Activated CD8-positive, alpha-beta memory T cell treated with anti-CD3 and anti-CD28 coated beads, Interleukin-2, amount 50 U/mL, for 1 hour (primary cell): ENCODE measurements at regions not wholly inside any gene's neighbourhood (a gene's known extent, or its start where the extent isn't known, plus 50 kb on each side); places are given as distances from the start of the nearest gene placed in this dataset.

Experiments used
- DNase-seq: peaks from one replicate; pipeline ENCODE4 v3.0.0-alpha.2; 2020; ENCODE audit errors: extremely low read depth

GRCh38 chr6:170178561-170179477 lies 112.1 kb downstream of the DLL1 start:
- DNase-seq = no peak

- no peak for DNase-seq
These were observed 112.9 kb downstream of the DLL1 start for GRCh38 chr6:170177772-170178560.

- DNase-seq = no peak
These were observed 113.7 kb downstream of the DLL1 start for GRCh38 chr6:170176898-170177771.

DNA sequence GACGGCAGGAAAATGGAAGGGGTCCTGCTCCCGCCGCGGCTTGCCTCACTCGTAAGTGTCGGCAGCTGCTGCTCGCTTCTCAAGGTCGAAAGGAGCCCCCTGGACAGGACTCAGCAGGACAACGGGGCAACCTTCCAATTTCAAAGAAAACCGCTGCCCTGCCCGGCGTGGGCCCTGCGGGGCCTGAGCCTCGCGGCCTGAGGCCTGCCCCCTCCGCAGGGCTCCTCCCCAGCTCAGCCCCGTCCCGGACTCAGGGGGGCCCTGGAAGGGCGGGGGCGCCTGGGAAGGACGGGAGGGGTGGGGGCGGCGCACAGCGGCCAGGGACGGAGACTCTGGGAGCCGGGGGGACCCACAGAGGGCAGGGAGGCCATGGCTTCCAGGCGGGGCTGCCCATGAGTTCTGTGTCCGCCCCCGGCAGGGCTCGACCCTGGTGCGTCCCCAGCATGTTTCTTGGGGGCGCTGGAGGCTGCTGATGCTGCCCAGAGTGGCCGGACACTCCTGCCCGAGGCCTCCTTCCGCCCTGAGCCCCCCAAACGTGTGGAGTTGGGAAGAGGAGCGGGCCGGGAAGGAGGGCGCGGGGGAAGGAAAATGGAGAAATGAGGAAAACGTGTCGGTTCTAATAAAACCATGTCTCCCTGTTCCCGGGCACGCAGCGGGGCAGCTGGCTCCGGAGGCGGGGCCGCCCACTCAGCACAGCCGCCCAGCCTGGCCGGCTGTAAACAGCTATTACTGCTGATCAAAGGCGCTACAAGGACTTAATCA lies 114.6 kb downstream of the DLL1 start:
- DNase-seq = no peak

GRCh38 chr6:170175644-170176135 lies 115.2 kb downstream of the DLL1 start:
- no peak for DNase-seq

DNA sequence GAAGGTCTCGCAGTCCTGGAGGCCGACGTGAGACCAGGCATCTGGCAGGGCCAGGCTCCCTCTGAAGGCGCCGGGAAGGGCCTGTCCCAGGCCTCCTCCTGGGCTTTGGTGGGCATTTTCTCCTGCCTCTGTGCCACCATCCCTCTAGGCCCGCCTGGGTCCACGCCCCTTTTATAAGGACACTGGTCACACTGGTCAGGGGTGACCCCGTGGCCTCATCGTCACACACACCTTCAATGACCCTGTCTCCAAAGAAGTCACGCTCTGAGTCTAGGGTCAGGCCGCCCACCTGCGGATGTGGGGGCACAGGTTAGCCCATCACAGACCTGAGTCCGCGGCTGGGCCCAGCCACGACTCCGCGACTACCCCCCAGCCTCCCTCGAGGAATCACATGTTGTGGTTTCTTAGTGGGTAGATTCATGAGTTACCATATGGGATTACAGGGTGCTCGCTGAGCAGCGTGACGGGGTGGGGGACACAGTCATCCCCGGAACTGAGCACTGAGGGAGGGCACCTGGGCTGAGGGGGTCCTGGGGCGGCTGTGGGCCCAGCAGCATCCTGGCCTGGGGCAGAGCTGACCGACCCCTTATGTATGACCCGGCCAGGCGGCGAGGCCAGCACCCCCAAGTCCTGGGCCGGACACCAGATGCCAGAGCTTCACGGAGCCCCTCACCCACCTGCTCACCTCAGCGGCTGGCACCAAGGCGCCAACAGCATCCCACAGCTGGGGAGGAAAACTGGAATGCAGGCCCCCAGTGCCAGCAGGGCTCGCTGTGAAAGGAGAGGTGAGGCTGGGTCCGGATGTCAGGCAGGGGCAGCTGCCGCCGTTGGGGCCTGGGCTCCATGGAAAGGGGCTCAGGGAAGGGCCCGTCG lies 115.9 kb downstream of the DLL1 start:
- DNase-seq = no peak

DNA sequence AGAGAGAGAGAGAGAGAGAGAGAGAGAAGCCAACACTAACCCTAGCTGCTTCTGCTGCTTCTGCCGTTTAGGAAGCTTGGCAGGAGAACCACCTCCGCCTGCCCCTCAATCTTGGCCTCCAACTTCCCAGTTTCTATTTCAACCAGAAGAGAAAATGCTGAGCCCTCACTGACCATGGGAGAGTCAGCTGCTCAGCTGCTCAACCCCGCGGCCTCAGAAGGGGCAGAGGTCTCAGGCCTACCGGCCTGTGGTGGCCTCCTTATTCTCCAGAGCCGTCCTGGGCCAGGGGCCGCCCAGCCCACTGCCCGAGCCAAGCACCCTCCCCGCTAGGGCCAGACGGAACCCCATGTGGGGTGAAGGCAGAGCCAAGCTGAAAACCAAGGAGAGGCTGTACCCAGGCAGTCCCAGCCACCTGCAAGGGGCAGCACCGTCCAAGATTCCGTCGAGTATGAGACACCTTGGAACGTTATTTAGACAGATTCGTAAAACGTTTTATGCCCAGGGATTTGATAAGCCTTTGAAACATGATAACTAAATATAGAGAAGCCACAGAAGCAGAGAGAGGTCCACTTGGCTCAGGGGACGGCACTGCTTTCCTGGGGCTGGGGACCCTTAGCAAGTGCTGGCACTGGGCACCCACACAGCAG lies 116.6 kb downstream of the DLL1 start:
- no peak for DNase-seq

- no peak for DNase-seq
These were observed 117.5 kb downstream of the DLL1 start for GRCh38 chr6:170173335-170173881.

- no peak for DNase-seq
These were observed 118.0 kb downstream of the DLL1 start for GRCh38 chr6:170172825-170173256.

DNA sequence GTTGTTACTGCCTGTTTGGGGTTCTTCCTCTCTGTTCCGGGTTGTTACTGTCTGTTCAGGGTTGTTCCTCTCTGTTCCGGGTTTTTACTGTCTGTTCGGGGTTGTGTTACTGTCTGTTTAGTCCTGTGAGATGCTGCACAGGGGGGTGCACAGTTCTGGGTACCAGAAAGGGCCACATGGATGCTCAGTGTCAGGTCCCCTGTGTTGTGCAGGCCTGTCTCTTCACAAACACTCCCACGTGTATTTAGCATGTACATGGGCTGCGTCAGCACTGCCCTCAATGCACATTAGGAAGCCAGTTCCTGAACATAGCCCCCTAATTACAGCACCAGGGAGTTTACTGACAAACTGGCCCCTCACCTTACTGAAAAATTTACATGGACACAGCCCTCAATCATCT lies 118.5 kb downstream of the DLL1 start:
- DNase-seq = no peak

DNA sequence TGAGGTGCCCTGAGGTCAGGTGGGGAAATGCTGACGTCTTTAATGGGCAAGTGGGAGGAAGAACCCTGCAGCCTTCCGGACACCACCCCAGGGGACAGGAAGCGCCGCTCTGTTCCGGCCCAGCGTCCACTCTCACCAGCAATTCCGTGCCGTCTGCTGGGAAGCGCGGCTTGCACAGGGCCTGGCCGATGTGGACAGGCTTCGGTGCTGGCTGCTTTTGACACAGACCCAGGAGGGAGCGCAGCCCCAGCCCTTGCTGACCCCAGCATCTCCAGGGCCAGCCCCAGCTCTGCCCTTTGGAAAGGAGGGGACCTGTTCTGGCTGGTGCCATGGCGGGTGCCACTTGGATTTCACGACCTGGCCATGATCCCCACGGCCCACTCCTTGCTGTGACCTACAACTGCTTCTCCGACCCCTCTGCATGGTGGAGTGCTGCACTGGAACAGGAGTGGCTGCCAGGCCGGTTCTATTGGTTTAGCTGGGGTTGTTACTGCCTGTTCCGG lies 123.2 kb downstream of the DLL1 start:
- no peak for DNase-seq

- no peak for DNase-seq
These were observed 124.3 kb downstream of the DLL1 start for GRCh38 chr6:170166511-170167122.

GRCh38 chr6:170165471-170166117 lies 125.3 kb downstream of the DLL1 start:
- DNase-seq = no peak

GRCh38 chr6:170165085-170165470 lies 125.8 kb downstream of the DLL1 start:
- DNase-seq = no peak

GRCh38 chr6:170164271-170164900 lies 126.5 kb downstream of the DLL1 start:
- DNase-seq = no peak

DNA sequence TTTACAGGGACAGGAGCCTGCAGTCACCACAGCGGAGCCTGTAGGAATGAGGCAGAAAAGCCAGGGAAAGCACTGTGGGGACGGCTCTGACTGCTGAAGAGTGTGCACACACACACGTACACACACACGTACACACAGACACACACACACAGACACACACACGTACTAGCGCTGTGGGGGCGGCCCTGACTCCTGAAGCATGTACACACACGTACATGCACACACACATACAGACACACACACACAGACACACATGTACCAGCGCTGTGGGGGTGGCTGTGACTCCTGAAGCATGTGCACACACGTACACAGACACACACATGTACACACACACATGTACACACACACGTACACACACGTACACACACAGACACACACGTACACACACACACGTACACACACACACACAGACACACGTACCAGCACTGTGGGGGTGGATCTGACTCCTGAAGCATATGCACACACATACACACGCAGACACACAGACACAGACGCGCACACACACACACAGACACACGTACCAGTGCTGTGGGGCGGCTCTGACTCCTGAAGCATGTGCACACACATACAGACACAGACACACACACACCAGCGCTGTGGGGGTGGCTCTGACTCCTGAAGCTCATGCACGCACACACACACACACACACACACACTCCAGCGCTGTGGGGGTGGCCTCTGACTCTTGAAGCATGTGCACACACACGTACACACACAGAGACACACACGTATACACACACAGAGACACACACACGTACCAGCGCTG lies 127.3 kb downstream of the DLL1 start:
- DNase-seq = no peak
